ENCODE measurements at regions not wholly inside any gene's neighbourhood (a gene's known extent, or its start where the extent isn't known, plus 50 kb on each side); places are given as distances from the start of the nearest gene placed in this dataset.

DNA sequence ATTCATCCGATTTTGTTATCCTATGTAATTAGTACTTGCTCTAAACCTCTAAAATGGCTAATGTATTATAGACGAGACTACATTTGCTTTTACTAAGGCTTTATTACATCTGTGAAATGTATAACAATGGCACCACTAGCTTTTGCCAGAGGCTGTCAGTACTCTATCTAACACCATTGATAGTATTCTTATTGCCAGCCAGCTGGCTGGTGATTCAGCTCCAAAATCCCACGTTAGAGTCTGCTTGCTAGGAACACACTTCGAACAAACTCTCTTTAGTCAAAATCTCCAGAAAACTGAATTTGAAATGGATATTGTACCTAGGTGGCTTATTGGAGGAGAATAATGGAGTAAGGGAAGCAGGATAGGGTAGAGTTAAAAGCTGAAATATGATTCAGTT is 839.2 kb downstream of the SLC6A15 start:
- TF ChIP-seq, protein P1, sequence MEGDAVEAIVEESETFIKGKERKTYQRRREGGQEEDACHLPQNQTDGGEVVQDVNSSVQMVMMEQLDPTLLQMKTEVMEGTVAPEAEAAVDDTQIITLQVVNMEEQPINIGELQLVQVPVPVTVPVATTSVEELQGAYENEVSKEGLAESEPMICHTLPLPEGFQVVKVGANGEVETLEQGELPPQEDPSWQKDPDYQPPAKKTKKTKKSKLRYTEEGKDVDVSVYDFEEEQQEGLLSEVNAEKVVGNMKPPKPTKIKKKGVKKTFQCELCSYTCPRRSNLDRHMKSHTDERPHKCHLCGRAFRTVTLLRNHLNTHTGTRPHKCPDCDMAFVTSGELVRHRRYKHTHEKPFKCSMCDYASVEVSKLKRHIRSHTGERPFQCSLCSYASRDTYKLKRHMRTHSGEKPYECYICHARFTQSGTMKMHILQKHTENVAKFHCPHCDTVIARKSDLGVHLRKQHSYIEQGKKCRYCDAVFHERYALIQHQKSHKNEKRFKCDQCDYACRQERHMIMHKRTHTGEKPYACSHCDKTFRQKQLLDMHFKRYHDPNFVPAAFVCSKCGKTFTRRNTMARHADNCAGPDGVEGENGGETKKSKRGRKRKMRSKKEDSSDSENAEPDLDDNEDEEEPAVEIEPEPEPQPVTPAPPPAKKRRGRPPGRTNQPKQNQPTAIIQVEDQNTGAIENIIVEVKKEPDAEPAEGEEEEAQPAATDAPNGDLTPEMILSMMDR (IDR thresholded peaks at IDR 0.05), result no peak
- no peak overlapping the region for H3K27ac ChIP-seq (ENCODE audit: low read length)
- no peak for ATAC-seq
- peaks cover 10 to 28% of the 10 kb centered on the region in 2 donors for H3K9me3 Mint-ChIP-seq
- H3K36me3 Mint-ChIP-seq, result no peaks in the 10 kb centered on the region
- no peak overlapping the region for H3K4me3 ChIP-seq (ENCODE audit: low read length)
- H3K9me3 ChIP-seq (ENCODE audit: control insufficient read depth, insufficient read depth, low read length), result peaks cover 3% of the 10 kb centered on the region
- no peaks in the 10 kb centered on the region for H3K27me3 ChIP-seq (ENCODE audit: control insufficient read depth, insufficient read depth, low read length)
- no peaks in the 10 kb centered on the region for H3K27me3 Mint-ChIP-seq (ENCODE audit: low read depth in 2 of 2)
- WGBS (ENCODE audit: insufficient coverage), result 86% methylated on average over 3 of the region's 4 CpGs
- H3K4me1 Mint-ChIP-seq, result no peaks in the 10 kb centered on the region
- H3K4me1 ChIP-seq (ENCODE audit: control insufficient read depth, insufficient read depth, low read length), result no peaks in the 10 kb centered on the region
- no peak for DNase-seq
- no peak overlapping the region for H3K4me3 Mint-ChIP-seq
- intact Hi-C loops (cut with micrococcal nuclease), result no loop called here
- no peaks in the 10 kb centered on the region for H3K36me3 ChIP-seq (ENCODE audit: control insufficient read depth, insufficient read depth, low read length)
- no peak overlapping the region for H3K27ac Mint-ChIP-seq

DNA sequence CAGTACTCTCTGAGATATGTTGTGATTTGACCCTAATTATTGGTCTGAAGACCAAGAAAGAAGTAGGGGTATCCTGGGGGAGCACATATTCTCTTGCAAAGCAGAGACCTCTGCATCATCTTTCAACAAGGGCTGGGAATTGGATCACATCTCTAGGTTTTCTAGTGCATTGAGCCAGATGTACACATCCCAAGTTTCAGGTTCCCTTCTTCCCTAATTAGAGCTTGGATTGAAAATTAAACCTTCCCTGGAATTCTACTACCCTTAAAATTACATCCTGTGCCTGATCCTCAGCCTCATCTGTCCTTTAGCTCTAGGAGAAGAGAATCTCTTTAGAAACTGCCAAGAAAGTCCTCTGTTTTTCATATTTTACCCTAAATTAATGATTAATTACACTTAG is 839.6 kb downstream of the SLC6A15 start:
- ATAC-seq (no peak), DNase-seq (no peak)
- Mint-ChIP-seq H3K36me3 (no peaks in the 10 kb centered on the region), H3K4me1 (no peaks in the 10 kb centered on the region), H3K4me3 (no peak overlapping the region), H3K27me3 (ENCODE audit: low read depth in 2 of 2) (no peaks in the 10 kb centered on the region), H3K27ac (no peak overlapping the region), H3K9me3 (peaks cover 10 to 28% of the 10 kb centered on the region in 2 donors)
- Histone ChIP-seq H3K27me3 (ENCODE audit: control insufficient read depth, insufficient read depth, low read length) (no peaks in the 10 kb centered on the region), H3K4me1 (ENCODE audit: control insufficient read depth, insufficient read depth, low read length) (no peaks in the 10 kb centered on the region), H3K9me3 (ENCODE audit: control insufficient read depth, insufficient read depth, low read length) (peaks cover 3% of the 10 kb centered on the region), H3K4me3 (ENCODE audit: low read length) (no peak overlapping the region), H3K27ac (ENCODE audit: low read length) (no peak overlapping the region), H3K36me3 (ENCODE audit: control insufficient read depth, insufficient read depth, low read length) (no peaks in the 10 kb centered on the region)
- TF ChIP-seq, protein P1 (IDR thresholded peaks at IDR 0.05), result no peak
- intact Hi-C loops (cut with micrococcal nuclease), result no loop called here

DNA sequence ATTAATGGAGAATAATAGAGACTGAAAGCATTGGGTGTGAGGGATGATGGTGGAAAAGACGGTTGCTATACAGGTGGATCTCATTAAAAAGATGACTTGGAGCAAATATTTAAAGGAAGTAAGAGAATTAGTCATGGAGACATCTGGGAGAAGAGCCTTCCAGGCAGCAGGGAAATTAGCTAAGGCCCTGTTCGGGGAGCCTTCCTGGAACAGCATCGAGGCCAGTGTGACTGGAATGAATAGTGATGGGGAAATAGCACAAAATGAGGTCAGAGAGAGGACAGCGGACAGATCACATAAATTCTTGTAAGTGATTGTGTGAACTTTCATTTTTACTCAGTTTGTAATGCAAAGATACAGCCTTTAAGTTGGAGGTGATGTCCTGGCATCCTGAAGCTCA is 842.3 kb downstream of the SLC6A15 start:
- no peaks in the 10 kb centered on the region for H3K27me3 ChIP-seq (ENCODE audit: control insufficient read depth, insufficient read depth, low read length)
- no peak overlapping the region for H3K27ac Mint-ChIP-seq
- no peak overlapping the region for H3K27ac ChIP-seq (ENCODE audit: low read length)
- intact Hi-C loops (cut with micrococcal nuclease), result no loop called here
- no peaks in the 10 kb centered on the region for H3K4me1 ChIP-seq (ENCODE audit: control insufficient read depth, insufficient read depth, low read length)
- peaks cover 11 to 26% of the 10 kb centered on the region in 2 donors for H3K9me3 Mint-ChIP-seq
- H3K4me3 Mint-ChIP-seq, result no peak overlapping the region
- H3K27me3 Mint-ChIP-seq (ENCODE audit: low read depth in 2 of 2), result no peaks in the 10 kb centered on the region
- 86% methylated on average over 4 of the region's 4 CpGs for WGBS (ENCODE audit: insufficient coverage)
- peaks cover 3% of the 10 kb centered on the region for H3K9me3 ChIP-seq (ENCODE audit: control insufficient read depth, insufficient read depth, low read length)
- no peaks in the 10 kb centered on the region for H3K4me1 Mint-ChIP-seq
- TF ChIP-seq, protein P1 (IDR thresholded peaks at IDR 0.05), result no peak
- DNase-seq (no peak), ATAC-seq (no peak)
- no peaks in the 10 kb centered on the region for H3K36me3 Mint-ChIP-seq
- no peaks in the 10 kb centered on the region for H3K36me3 ChIP-seq (ENCODE audit: control insufficient read depth, insufficient read depth, low read length)
- no peak overlapping the region for H3K4me3 ChIP-seq (ENCODE audit: low read length)

DNA sequence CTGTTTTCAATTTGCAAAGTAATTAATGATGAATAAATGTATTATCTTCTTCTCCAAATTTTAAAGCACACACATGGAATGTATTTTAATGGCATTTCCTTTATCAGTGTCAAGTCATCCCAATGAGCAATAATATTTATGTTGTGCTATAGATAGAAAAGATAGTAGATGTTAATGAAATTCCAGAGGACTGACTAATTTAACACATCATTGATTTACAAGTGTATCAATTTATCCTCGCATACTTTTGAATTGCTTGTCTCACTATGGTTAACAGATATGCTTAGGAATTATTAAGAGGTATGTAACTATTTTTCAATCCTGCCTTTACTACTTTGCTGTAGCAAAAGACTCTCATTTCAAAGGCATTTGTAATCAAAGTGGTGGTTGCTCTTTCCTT is 842.9 kb downstream of the SLC6A15 start:
- WGBS (ENCODE audit: insufficient coverage), result no CpG with 5 or more reads among the region's 1 CpG
- Mint-ChIP-seq H3K27ac (no peak overlapping the region), H3K4me1 (no peaks in the 10 kb centered on the region), H3K36me3 (no peaks in the 10 kb centered on the region), H3K9me3 (peaks cover 10 to 29% of the 10 kb centered on the region in 2 donors), H3K4me3 (no peak overlapping the region), H3K27me3 (ENCODE audit: low read depth in 2 of 2) (no peaks in the 10 kb centered on the region)
- H3K4me1 ChIP-seq (ENCODE audit: control insufficient read depth, insufficient read depth, low read length), result no peaks in the 10 kb centered on the region
- TF ChIP-seq, protein P1 (IDR thresholded peaks at IDR 0.05), result no peak
- no peak for DNase-seq
- peaks cover 3% of the 10 kb centered on the region for H3K9me3 ChIP-seq (ENCODE audit: control insufficient read depth, insufficient read depth, low read length)
- H3K27me3 ChIP-seq (ENCODE audit: control insufficient read depth, insufficient read depth, low read length), result no peaks in the 10 kb centered on the region
- intact Hi-C loops (cut with micrococcal nuclease), result no loop called here
- ATAC-seq, result no peak
- no peak overlapping the region for H3K4me3 ChIP-seq (ENCODE audit: low read length)
- H3K27ac ChIP-seq (ENCODE audit: low read length), result no peak overlapping the region
- H3K36me3 ChIP-seq (ENCODE audit: control insufficient read depth, insufficient read depth, low read length), result no peaks in the 10 kb centered on the region

All from natural killer cell (primary cell).